ENCODE measurements at regions not wholly inside any gene's neighbourhood (a gene's known extent, or its start where the extent isn't known, plus 50 kb on each side); places are given as distances from the start of the nearest gene placed in this dataset.

- no peak for DNase-seq (ENCODE audit: low read depth, low spot score)
- H3K27me3 ChIP-seq (ENCODE audit: insufficient read depth, insufficient read length), result no peaks in the 10 kb centered on the region
- H3K4me1 ChIP-seq (ENCODE audit: insufficient read depth, insufficient read length), result no peaks in the 10 kb centered on the region
- H3K9me3 ChIP-seq (ENCODE audit: insufficient read depth, low read length), result no peaks in the 10 kb centered on the region; the same call in 1 of the 2 replicates
- TF ChIP-seq YY1 (IDR thresholded peaks at IDR 0.05; ENCODE audit: insufficient read depth, insufficient read length) (no peak), SUZ12 (IDR thresholded peaks at IDR 0.05; ENCODE audit: extremely low read depth, insufficient read depth, insufficient read length) (no peak), ZNF274 (IDR thresholded peaks at IDR 0.05; ENCODE audit: low read depth, low read length) (no peak)
- H3K9ac ChIP-seq (ENCODE audit: insufficient read length, low read depth), result no peak overlapping the region
- H3K4me3 ChIP-seq (ENCODE audit: insufficient read length, low read depth), result no peak overlapping the region
- no peaks in the 10 kb centered on the region for H3K36me3 ChIP-seq (ENCODE audit: insufficient read depth, insufficient read length, low read length)
Observed at GRCh38 chr6:71197267-71197666, 91.3 kb upstream of the OGFRL1 start.

DNA sequence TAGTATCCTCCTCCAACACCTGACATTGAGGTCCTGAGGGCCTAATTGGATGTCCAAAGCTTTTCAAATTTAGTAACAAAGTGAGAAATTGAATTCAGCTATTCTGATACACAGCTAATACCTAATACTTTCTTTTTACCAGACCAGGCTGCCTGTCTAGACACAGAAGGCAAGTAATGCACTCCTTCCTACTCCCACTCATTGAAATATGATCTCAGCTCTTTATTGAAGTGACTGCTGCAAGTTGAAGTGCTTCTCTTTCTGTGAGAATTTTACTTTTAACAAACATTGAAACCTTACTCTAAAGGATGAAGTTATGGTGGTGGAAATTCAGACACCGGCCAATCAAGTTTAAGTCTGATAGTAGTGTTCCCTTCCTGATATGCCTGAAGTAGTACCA lies 90.8 kb upstream of the OGFRL1 start:
- Histone ChIP-seq H3K9me3 (ENCODE audit: insufficient read depth, low read length) (no peaks in the 10 kb centered on the region; the same call in 1 of the 2 replicates), H3K9ac (ENCODE audit: insufficient read length, low read depth) (no peak overlapping the region), H3K36me3 (ENCODE audit: insufficient read depth, insufficient read length, low read length) (no peaks in the 10 kb centered on the region), H3K4me3 (ENCODE audit: insufficient read length, low read depth) (no peak overlapping the region), H3K27me3 (ENCODE audit: insufficient read depth, insufficient read length) (no peaks in the 10 kb centered on the region), H3K4me1 (ENCODE audit: insufficient read depth, insufficient read length) (no peaks in the 10 kb centered on the region)
- no peak for DNase-seq (ENCODE audit: low read depth, low spot score)
- no peak for TF ChIP-seq ZNF274 (IDR thresholded peaks at IDR 0.05; ENCODE audit: low read depth, low read length)
- TF ChIP-seq YY1 (IDR thresholded peaks at IDR 0.05; ENCODE audit: insufficient read depth, insufficient read length), result no peak

DNA sequence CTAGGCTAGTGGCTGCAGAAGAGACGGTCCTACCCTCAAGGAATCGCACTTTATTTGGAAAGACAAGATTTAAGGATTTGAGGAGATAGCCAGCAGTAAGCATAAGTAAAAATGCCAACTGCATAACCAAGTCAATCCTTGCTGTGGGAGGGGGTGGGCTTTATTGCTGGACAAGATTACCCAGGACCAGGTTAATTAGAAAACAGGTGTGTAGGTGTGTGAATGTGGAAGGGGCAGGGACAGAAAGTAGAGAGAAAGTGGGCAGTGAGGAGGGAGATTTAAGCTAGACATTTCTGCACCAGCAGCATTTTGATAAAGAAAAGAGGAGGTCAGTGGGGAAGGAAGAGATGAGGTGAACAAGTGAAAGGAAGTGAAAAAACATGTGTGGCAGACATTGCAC lies 89.7 kb upstream of the OGFRL1 start:
- Histone ChIP-seq H3K36me3 (ENCODE audit: insufficient read depth, insufficient read length, low read length) (no peaks in the 10 kb centered on the region), H3K4me1 (ENCODE audit: insufficient read depth, insufficient read length) (no peaks in the 10 kb centered on the region)
- no peak for DNase-seq (ENCODE audit: low read depth, low spot score)

DNA sequence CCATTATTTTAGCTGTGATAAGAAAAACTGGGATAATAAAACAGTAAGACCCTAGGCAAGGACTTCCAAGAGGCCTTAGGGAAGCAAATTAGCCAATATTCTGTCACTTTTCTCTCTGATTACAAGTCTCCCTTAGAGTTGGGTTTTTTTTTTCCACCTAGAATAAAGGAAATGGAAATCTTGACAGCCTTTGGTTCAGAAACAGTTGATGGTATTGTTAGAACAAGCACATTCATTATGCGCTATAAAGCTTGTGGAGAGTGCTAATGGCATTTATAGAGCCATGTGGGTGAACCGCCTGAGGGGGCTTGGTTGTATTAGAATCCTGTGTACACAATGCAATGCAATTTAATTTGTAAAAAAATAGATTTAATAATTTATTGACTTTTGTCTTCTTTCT lies 88.9 kb upstream of the OGFRL1 start:
- no peaks in the 10 kb centered on the region for H3K27me3 ChIP-seq (ENCODE audit: insufficient read depth, insufficient read length)
- DNase-seq (ENCODE audit: low read depth, low spot score), result no peak
- TF ChIP-seq YY1 (IDR thresholded peaks at IDR 0.05; ENCODE audit: insufficient read depth, insufficient read length) (no peak), SUZ12 (IDR thresholded peaks at IDR 0.05; ENCODE audit: extremely low read depth, insufficient read depth, insufficient read length) (no peak), ZNF274 (IDR thresholded peaks at IDR 0.05; ENCODE audit: low read depth, low read length) (no peak)
- no peaks in the 10 kb centered on the region; the same call in 1 of the 2 replicates for H3K9me3 ChIP-seq (ENCODE audit: insufficient read depth, low read length)
- no peak overlapping the region for H3K4me3 ChIP-seq (ENCODE audit: insufficient read length, low read depth)
- no peaks in the 10 kb centered on the region for H3K4me1 ChIP-seq (ENCODE audit: insufficient read depth, insufficient read length)
- no peaks in the 10 kb centered on the region for H3K36me3 ChIP-seq (ENCODE audit: insufficient read depth, insufficient read length, low read length)
- H3K9ac ChIP-seq (ENCODE audit: insufficient read length, low read depth), result no peak overlapping the region

More for the DNA sequence above, 89.7 kb upstream of the OGFRL1 start:
- Histone ChIP-seq H3K9me3 (ENCODE audit: insufficient read depth, low read length) (no peaks in the 10 kb centered on the region; the same call in 1 of the 2 replicates), H3K27me3 (ENCODE audit: insufficient read depth, insufficient read length) (no peaks in the 10 kb centered on the region), H3K9ac (ENCODE audit: insufficient read length, low read depth) (no peak overlapping the region), H3K4me3 (ENCODE audit: insufficient read length, low read depth) (no peak overlapping the region)
- no peak for TF ChIP-seq YY1 (IDR thresholded peaks at IDR 0.05; ENCODE audit: insufficient read depth, insufficient read length)
- TF ChIP-seq SUZ12 (IDR thresholded peaks at IDR 0.05; ENCODE audit: extremely low read depth, insufficient read depth, insufficient read length), result no peak
- no peak for TF ChIP-seq ZNF274 (IDR thresholded peaks at IDR 0.05; ENCODE audit: low read depth, low read length)

DNA sequence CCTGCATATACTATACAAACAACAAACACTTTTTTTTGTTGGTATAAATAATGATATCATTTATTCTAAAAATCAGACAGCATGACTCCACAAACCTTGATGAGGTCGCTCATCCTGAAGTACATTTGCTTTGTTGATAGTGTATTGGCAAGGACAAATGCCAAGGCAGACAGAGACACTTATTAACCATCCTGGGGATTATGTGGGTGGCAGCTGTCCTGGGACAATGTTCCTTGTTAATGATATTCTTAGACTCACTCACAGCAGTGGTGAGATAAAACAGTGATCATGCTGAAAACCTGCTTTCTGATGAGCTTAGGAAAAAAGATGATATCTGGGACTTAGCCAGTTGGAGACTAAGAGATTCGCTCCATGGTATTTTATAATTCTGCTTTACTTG lies 85.4 kb upstream of the OGFRL1 start:
- H3K9ac ChIP-seq (ENCODE audit: insufficient read length, low read depth), result no peak overlapping the region
- TF ChIP-seq YY1 (IDR thresholded peaks at IDR 0.05; ENCODE audit: insufficient read depth, insufficient read length), result no peak
- no peak for TF ChIP-seq ZNF274 (IDR thresholded peaks at IDR 0.05; ENCODE audit: low read depth, low read length)
- no peak for TF ChIP-seq SUZ12 (IDR thresholded peaks at IDR 0.05; ENCODE audit: extremely low read depth, insufficient read depth, insufficient read length)
- DNase-seq (ENCODE audit: low read depth, low spot score), result no peak
- H3K4me1 ChIP-seq (ENCODE audit: insufficient read depth, insufficient read length), result no peaks in the 10 kb centered on the region
- no peaks in the 10 kb centered on the region for H3K36me3 ChIP-seq (ENCODE audit: insufficient read depth, insufficient read length, low read length)
- no peak overlapping the region for H3K4me3 ChIP-seq (ENCODE audit: insufficient read length, low read depth)
- no peaks in the 10 kb centered on the region for H3K27me3 ChIP-seq (ENCODE audit: insufficient read depth, insufficient read length)
- no peaks in the 10 kb centered on the region; the same call in 1 of the 2 replicates for H3K9me3 ChIP-seq (ENCODE audit: insufficient read depth, low read length)

GRCh38 chr6:71204741-71205140 lies 83.9 kb upstream of the OGFRL1 start:
- Histone ChIP-seq H3K4me3 (ENCODE audit: insufficient read length, low read depth) (no peak overlapping the region), H3K27me3 (ENCODE audit: insufficient read depth, insufficient read length) (no peaks in the 10 kb centered on the region), H3K36me3 (ENCODE audit: insufficient read depth, insufficient read length, low read length) (no peaks in the 10 kb centered on the region), H3K9me3 (ENCODE audit: insufficient read depth, low read length) (no peaks in the 10 kb centered on the region; the same call in 1 of the 2 replicates), H3K4me1 (ENCODE audit: insufficient read depth, insufficient read length) (no peaks in the 10 kb centered on the region), H3K9ac (ENCODE audit: insufficient read length, low read depth) (no peak overlapping the region)
- TF ChIP-seq SUZ12 (IDR thresholded peaks at IDR 0.05; ENCODE audit: extremely low read depth, insufficient read depth, insufficient read length) (no peak), ZNF274 (IDR thresholded peaks at IDR 0.05; ENCODE audit: low read depth, low read length) (no peak), YY1 (IDR thresholded peaks at IDR 0.05; ENCODE audit: insufficient read depth, insufficient read length) (no peak)
- no peak for DNase-seq (ENCODE audit: low read depth, low spot score)

DNA sequence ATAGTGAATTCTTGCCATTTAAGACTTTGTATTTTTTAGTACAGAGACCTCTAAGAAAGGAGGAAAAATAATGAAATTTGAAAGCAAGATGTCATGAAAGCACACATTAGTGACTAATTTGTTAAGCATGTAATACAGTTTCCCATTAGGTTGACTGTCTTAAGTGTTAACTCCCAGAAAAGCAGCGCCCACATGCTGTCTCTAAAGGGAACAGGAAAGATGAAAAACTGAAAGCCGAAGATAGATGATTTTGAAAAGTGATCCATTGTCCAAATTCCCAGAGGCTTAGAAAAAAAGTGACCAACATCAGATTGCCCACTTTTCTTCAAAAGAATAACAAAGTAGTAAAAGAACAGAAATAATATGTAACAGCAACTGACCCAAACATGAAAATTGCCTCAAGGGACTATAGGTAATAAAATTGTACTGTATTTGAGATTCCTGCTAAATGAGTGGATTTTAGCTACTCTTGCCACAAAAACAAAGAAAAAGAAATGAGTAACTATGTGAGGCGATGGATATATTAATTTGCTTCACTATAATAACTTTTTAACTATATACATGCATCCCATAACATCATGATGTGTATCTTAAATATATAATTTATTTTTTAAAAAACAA lies 83.2 kb upstream of the OGFRL1 start:
- Histone ChIP-seq H3K36me3 (ENCODE audit: insufficient read depth, insufficient read length, low read length) (no peaks in the 10 kb centered on the region), H3K4me1 (ENCODE audit: insufficient read depth, insufficient read length) (no peaks in the 10 kb centered on the region), H3K27me3 (ENCODE audit: insufficient read depth, insufficient read length) (no peaks in the 10 kb centered on the region), H3K9me3 (ENCODE audit: insufficient read depth, low read length) (no peaks in the 10 kb centered on the region; the same call in 1 of the 2 replicates), H3K4me3 (ENCODE audit: insufficient read length, low read depth) (no peak overlapping the region), H3K9ac (ENCODE audit: insufficient read length, low read depth) (no peak overlapping the region)
- DNase-seq (ENCODE audit: low read depth, low spot score), result no peak
- no peak for TF ChIP-seq YY1 (IDR thresholded peaks at IDR 0.05; ENCODE audit: insufficient read depth, insufficient read length)
- no peak for TF ChIP-seq ZNF274 (IDR thresholded peaks at IDR 0.05; ENCODE audit: low read depth, low read length)

Data from NT2/D1 (cell line).